Neuron (in vitro differentiated cells): ENCODE measurements at regions not wholly inside any gene's neighbourhood (a gene's known extent, or its start where the extent isn't known, plus 50 kb on each side); places are given as distances from the start of the nearest gene placed in this dataset.

Experiments
- H2AFZ ChIP-seq: one replicate; pipeline ENCODE4 v1.6.1; 2013; ENCODE audit warnings: low read depth, mild to moderate bottlenecking, inconsistent platforms, low read length, moderate library complexity
- H3K27me3 ChIP-seq: one replicate; pipeline ENCODE4 v1.6.1; 2013; ENCODE audit warnings: low read length; ENCODE audit not compliant: insufficient read depth
- H3K36me3 ChIP-seq: one replicate; pipeline ENCODE4 v1.6.1; 2013; ENCODE audit warnings: low read length; ENCODE audit not compliant: insufficient read depth
- H3K4me1 ChIP-seq: one replicate; pipeline ENCODE4 v1.6.1; 2013; ENCODE audit warnings: low read length; ENCODE audit not compliant: insufficient read depth
- H3K4me3 ChIP-seq: 2 replicates; pipeline ENCODE4 v1.5.1; 2013; ENCODE audit warnings: mild to moderate bottlenecking, low read length, moderate library complexity
- H3K9me3 ChIP-seq: one replicate; pipeline ENCODE4 v1.6.1; 2013; ENCODE audit warnings: low read length

DNA sequence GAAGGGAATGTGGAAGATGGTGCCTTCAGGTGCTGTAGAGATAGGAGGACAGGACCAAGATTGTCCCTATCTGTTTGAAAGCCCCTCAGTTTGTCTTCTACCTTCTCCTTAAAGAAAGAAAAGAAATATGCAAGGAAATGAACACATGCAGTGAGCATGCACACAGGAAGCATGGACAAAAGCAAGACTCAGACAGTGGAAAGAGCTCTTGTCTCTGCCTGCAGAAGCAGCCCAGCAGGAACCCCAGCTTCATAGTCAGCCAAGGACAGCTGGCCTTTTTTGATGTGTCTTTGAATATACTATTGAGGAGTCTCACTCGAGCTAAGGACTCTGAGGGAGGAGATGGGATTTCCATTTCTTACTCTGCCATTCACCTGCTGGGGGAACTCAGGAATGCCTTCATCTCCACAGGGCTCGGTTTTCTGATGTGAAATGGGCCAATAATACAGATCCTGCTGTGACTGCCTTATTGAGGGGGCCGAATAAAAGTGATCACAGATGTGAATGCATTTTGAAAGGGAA is 132.5 kb upstream of the ADRA1B start:
- Histone ChIP-seq H2AFZ (no peak overlapping the region), H3K4me3 (no peak overlapping the region), H3K4me1 (no peaks in the 10 kb centered on the region), H3K9me3 (no peaks in the 10 kb centered on the region), H3K36me3 (no peaks in the 10 kb centered on the region), H3K27me3 (no peaks in the 10 kb centered on the region)

DNA sequence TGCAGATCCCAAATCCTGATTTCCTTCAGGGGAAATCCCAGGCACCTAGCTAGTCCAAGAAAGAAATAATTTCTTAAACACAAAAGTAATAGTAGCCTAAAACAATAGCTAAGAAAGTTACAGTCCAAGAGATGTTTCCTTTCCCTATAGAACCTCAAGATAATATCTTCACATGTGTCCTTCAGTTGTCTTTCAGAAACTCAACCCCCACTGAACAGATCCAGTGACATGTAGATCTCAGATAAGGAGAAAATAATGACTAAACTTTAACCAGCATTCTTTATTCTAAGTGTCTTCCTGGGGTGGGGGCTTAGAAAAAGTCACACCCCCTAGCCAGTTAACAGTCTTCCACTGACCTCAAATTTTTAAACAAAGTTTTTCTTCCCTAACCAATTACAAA is 131.3 kb upstream of the ADRA1B start:
- no peaks in the 10 kb centered on the region for H3K9me3 ChIP-seq
- H3K4me3 ChIP-seq: no peak overlapping the region
- no peaks in the 10 kb centered on the region for H3K27me3 ChIP-seq
- H3K36me3 ChIP-seq: no peaks in the 10 kb centered on the region
- no peak overlapping the region for H2AFZ ChIP-seq
- H3K4me1 ChIP-seq: no peaks in the 10 kb centered on the region

DNA sequence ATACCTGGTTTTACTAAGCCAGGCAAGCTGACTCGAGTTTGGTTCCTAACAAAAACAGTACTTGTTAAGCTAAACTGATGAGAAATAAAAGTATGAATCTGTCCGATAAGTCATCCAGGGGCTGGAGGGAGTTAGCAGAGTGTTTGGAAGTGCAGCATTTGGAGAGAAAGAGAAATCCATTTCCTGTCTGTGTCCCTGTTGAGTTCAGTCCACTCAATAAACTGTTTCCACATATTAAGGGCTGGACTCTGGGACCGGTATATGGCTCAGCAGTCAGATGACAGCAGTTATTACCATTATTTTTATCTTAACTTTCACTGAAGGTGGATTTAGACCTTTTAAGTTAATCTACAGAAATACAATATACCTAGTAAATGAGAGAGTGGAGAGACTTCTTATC is 130.6 kb upstream of the ADRA1B start:
- H3K4me3 ChIP-seq: no peak overlapping the region
- H3K27me3 ChIP-seq: no peaks in the 10 kb centered on the region

DNA sequence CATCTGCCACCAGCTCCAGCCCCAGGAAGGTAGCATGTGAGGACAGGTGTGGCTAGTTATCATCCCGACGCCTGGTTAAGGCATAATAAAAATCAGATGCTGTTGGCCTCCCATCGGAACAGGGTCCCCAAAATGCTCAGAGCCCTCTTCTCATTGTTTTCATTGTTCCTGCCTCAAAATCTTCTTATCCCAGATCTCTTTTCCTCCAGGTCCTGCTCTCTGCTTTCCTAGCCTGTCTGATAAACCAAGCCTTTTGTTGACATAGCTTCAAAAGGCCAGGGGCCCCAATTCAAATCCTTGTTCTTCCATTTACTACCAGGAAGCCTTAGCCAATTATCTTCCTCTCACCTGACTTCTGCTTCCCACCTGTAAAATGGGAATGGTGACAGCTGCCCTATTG is 130.1 kb upstream of the ADRA1B start:
- H3K27me3 ChIP-seq: no peaks in the 10 kb centered on the region
- no peak overlapping the region for H3K4me3 ChIP-seq
- H3K36me3 ChIP-seq: no peaks in the 10 kb centered on the region
- H3K4me1 ChIP-seq: no peaks in the 10 kb centered on the region
- H3K9me3 ChIP-seq: no peaks in the 10 kb centered on the region
- no peak overlapping the region for H2AFZ ChIP-seq

More for the DNA sequence above, 130.6 kb upstream of the ADRA1B start:
- Histone ChIP-seq H3K4me1 (no peaks in the 10 kb centered on the region), H2AFZ (no peak overlapping the region), H3K9me3 (no peaks in the 10 kb centered on the region), H3K36me3 (no peaks in the 10 kb centered on the region)

DNA sequence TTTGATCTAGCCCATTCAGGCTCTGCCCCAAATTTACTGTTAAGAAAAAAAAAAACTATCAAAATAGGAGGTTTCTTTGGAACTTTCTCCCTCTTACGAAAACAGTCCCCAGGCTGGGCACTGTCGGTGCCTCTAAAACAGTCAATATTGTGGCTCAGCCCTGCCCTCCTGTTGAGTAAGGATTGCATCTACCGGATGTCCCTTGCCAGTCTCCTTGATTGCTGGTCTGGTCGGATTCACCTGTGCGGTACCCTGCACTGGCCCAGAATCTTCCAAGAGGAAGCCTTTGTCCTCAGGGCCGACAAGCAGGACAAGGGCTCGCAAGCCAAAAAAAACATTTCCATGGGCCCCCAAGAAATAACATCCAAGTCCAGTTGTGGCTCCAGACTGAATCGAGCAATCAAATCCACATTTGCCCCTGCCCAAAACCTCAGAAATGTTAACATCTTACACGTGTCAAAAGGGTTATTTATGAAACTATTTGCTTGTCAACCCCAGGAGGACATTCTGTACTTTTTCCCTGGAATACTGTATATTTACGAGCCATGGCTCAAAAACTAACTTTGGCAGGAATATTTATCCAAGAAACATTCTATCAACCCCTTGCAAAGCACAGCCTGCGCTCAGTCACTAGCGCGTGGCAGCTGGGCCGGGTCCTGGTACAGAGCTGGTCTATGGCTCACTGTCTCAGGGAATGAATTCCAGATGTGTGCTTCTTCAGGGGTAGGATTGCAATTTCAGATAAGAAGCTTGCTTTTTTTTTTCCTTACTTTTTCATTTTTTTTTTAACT is 129.2 kb upstream of the ADRA1B start:
- no peak overlapping the region for H2AFZ ChIP-seq
- no peaks in the 10 kb centered on the region for H3K27me3 ChIP-seq
- no peaks in the 10 kb centered on the region for H3K36me3 ChIP-seq
- H3K4me3 ChIP-seq: no peak overlapping the region
- H3K9me3 ChIP-seq: no peaks in the 10 kb centered on the region
- H3K4me1 ChIP-seq: no peaks in the 10 kb centered on the region

DNA sequence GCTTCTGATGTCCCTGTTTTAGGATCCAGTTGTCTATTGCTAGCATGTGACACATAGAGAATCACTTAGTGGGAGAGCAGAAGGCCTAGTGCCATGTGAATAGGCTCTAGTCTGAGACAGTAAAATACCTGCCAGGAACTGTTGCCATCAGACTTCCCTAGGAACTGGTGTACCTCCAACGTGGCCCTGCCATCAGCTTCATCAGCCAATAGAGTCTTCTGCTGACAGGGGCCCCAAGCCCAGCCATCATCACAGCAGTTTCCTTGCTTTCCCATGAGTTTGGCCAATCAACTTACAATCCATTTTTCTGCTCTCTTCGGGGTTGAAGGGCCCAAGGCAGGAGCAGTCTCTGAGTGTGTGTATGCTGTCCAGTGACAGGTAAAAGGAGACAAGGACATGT is 128.4 kb upstream of the ADRA1B start:
- no peaks in the 10 kb centered on the region for H3K27me3 ChIP-seq
- no peak overlapping the region for H3K4me3 ChIP-seq
- H2AFZ ChIP-seq: no peak overlapping the region
- no peaks in the 10 kb centered on the region for H3K4me1 ChIP-seq
- no peaks in the 10 kb centered on the region for H3K9me3 ChIP-seq
- no peaks in the 10 kb centered on the region for H3K36me3 ChIP-seq

DNA sequence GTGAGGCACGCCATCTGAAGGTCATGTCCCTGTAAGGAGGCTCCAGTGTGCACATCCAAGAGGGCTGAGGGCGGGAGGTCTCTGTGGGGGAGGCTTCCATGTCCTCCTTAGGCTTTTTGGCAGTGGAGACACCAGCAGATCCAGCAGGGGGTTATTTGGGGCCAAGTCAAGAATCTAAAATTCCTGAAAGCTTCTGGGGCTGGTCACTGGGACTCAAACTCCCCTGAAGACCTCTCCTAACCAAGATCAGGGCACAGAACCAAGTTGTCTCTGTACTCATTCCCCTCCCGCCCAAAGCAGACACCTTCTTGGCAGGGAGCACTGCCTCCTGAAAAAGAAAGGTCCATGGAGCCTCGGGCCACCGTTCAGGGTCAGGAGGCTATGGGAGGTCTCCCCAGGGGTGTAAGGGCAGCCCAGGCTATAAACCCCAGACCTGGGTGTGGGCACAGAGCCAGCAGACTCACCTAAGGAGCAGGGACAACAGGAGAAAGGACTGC is 127.4 kb upstream of the ADRA1B start:
- Histone ChIP-seq H3K36me3 (no peaks in the 10 kb centered on the region), H2AFZ (no peak overlapping the region), H3K27me3 (no peaks in the 10 kb centered on the region), H3K4me3 (no peak overlapping the region), H3K9me3 (no peaks in the 10 kb centered on the region), H3K4me1 (no peaks in the 10 kb centered on the region)

DNA sequence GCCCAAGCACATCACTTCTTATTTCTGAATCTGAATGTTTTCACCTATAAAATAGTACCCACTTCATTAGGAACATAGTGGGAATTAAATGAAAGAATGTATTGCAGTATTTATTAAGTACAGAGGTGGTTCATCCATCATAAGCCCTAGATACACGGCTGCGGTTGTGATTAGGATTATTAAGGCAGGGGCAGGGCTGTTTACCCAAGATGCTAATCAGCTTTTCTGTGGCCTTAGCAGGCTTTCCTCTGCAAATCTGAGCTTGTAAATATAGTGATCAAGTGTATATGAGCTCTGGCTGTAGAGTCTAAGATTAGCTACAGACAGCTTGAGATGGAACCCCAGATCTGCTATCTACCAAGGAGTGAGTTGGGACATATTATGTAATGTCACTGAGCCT is 124.1 kb upstream of the ADRA1B start:
- no peak overlapping the region for H2AFZ ChIP-seq
- no peak overlapping the region for H3K4me3 ChIP-seq

DNA sequence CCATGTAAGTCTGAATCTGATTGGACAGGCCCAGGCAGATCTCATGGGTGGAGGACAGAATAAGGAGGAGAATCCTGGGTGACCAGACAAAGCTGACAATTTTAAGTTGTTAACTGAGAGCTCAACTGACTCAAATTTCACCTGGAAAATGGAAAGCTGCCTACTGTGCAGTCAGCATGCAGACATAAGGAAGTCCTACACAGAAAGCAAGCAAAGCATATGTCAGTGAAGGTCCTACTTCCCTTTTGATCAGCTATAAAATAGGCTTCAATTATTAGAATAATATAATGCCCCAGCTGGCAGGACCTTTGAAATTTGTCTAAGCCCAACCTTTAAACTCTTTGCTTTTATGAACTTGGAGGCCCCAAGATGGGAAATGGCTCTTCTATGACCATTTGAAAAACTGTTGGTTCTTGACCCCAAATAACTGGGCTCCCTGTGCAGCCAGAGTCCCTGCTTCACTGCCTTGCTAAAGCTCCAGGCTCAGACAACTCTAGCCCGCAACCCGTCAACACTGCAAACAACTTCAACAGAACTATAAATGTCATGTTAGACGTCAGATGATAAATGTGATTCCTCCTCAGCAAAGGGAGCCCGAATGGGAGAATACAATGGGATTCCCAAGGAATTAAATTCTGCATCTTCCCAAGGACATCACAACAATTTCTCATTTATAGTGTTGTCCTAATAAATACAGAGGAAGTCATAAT is 118.9 kb upstream of the ADRA1B start:
- H3K36me3 ChIP-seq: no peaks in the 10 kb centered on the region
- H3K9me3 ChIP-seq: no peaks in the 10 kb centered on the region
- H3K4me1 ChIP-seq: no peaks in the 10 kb centered on the region
- H3K4me3 ChIP-seq: no peak overlapping the region
- no peaks in the 10 kb centered on the region for H3K27me3 ChIP-seq
- no peak overlapping the region for H2AFZ ChIP-seq

More for the DNA sequence above, 124.1 kb upstream of the ADRA1B start:
- Histone ChIP-seq H3K4me1 (no peaks in the 10 kb centered on the region), H3K36me3 (no peaks in the 10 kb centered on the region), H3K27me3 (no peaks in the 10 kb centered on the region), H3K9me3 (no peaks in the 10 kb centered on the region)

DNA sequence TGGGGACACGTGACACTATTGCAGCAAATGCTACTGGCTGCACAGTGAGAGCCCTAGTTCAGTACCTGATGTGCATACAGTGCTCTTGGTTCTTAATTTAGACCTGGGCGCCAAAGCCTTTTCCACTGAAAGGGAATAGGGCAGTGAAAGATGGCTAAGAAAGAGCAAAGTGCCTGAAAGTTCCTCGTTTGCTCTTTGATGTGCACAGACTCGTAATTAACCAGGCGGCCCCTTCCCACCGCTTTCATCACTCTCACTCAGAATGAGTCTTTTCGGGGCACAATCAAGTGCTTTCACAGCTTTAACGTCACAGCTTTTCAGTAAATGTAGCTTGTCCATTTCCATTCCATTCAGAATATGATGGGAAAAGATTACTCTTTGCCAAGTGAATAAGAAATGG is 116.6 kb upstream of the ADRA1B start:
- no peaks in the 10 kb centered on the region for H3K36me3 ChIP-seq
- H3K4me1 ChIP-seq: no peaks in the 10 kb centered on the region
- H3K4me3 ChIP-seq: no peak overlapping the region
- no peaks in the 10 kb centered on the region for H3K9me3 ChIP-seq
- no peak overlapping the region for H2AFZ ChIP-seq
- no peaks in the 10 kb centered on the region for H3K27me3 ChIP-seq

DNA sequence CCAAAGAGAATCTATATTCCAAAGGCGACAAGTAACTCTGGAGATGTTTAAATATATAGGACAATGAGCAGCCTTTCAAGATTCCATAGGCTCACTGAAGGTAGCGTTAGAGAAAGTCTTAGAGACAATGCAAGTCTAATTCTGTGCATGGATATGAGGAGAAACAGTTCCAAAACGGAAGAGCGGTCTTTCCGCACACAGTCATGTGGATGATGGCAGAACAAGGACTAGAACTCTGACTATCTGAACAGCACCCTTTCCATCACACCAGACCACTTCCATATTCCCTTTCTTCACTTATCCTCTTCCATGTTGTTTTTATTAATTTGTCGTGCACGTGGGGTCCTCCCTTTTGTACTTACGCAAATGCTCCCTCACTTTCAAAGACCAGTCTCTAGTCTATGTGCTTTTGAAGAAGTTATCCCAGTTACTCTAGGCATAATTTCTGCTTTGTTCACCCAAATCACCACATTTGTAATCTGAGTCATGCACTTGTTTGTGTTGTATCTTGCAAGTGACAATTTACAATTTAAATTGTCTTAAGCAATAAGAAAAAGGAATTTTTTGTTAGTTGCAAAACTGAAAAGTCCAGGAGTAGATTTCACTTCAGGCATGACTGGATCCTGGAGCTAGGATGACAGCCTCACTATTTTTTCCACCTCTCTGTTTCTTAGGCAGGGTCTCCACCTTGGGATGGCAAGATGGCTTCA is 116.0 kb upstream of the ADRA1B start:
- Histone ChIP-seq H3K9me3 (no peaks in the 10 kb centered on the region), H3K36me3 (no peaks in the 10 kb centered on the region), H3K27me3 (no peaks in the 10 kb centered on the region)

DNA sequence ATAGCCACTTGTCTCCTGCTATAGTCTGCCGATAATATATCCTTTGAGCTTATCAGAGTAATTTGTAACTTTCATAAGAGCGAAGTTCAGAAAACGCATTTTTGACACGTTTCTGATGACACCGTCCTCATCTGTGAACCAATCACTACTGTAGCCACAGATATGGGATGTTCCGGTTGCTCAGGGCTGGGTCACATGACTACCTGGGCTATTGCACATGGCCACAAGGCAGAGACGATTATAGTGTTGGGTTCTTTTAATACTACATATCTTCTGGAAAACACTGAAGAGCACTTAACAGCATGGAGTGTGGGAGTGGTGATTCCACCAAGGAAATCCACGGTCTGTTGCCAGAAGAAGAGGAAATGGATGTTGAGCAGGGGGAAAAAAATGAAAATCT is 115.0 kb upstream of the ADRA1B start:
- Histone ChIP-seq H3K4me3 (no peak overlapping the region), H3K36me3 (no peaks in the 10 kb centered on the region), H3K4me1 (no peaks in the 10 kb centered on the region)

More for the DNA sequence above, 116.0 kb upstream of the ADRA1B start:
- Histone ChIP-seq H3K4me1 (no peaks in the 10 kb centered on the region), H3K4me3 (no peak overlapping the region), H2AFZ (no peak overlapping the region)

DNA sequence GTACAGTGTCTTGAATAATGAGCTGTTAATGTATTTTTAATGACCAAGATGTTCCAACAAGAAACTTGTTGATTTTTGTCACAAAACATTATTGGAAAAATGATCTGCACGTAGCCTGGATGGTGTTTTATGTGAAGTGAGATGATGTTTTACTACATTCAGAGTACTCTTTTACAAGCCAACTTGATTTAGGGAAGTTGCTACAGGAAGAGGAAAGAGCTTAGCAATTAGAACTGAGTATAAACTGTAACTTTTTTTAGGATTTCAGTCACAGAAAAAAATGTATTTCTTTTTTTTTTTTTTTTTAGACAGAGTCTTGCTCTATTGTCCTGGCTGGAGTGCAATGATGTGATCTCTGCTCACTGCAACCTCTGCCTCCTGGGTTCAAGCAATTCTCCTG is 113.6 kb upstream of the ADRA1B start:
- H3K9me3 ChIP-seq: no peaks in the 10 kb centered on the region
- H3K36me3 ChIP-seq: no peaks in the 10 kb centered on the region
- no peaks in the 10 kb centered on the region for H3K4me1 ChIP-seq

More for the DNA sequence above, 115.0 kb upstream of the ADRA1B start:
- no peak overlapping the region for H2AFZ ChIP-seq
- H3K9me3 ChIP-seq: no peaks in the 10 kb centered on the region
- no peaks in the 10 kb centered on the region for H3K27me3 ChIP-seq

More for the DNA sequence above, 113.6 kb upstream of the ADRA1B start:
- Histone ChIP-seq H3K27me3 (no peaks in the 10 kb centered on the region), H2AFZ (no peak overlapping the region), H3K4me3 (no peak overlapping the region)
